Left lobe of liver (tissue), 2 donors: ENCODE measurements at regions not wholly inside any gene's neighbourhood (a gene's known extent, or its start where the extent isn't known, plus 50 kb on each side); places are given as distances from the start of the nearest gene placed in this dataset.

Experiments used
- ATAC-seq: fragments of 200-7000 bp; cut with Tn5 transposase; one replicate; pipeline ENCODE4 v1.9.1; 2020; ENCODE audit warnings: mild to moderate bottlenecking, moderate library complexity
- DNase-seq: peaks from one replicate; pipeline ENCODE4 v3.0.0-alpha.2; 2020; ENCODE audit warnings: low spot score
- donor health status: DM: no; HTN: no; CAD: no; lungs with moderate emphysema.
- donor health status: DM: no; HTN: yes; CAD: no.

- ATAC-seq: no peak
- DNase-seq: no peak
Observed at GRCh38 chr4:147303873-147304229, 177.0 kb upstream of the EDNRA start.

GRCh38 chr4:147307896-147308674 is 172.8 kb upstream of the EDNRA start:
- ATAC-seq (no peak), DNase-seq (no peak)

DNA sequence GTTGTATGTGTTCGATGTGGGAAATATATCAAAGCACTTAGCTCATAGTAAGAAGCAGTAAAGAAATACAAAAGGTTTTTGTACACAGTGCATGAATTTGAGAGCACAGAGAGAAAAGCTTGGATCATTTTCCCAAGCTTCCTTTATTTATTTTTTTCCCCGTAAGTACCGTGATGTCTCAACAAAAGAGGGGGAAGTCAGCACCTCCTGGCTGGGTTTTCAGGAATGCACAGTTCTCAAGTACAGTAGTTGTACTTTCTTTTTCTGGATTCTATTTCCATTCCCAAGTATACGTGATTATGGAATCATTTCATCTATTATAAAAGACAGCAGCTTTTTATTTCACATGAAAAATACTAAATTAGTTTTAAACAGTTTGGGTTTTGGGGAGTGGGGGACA is 171.5 kb upstream of the EDNRA start:
- DNase-seq: no peak
- no peak for ATAC-seq

DNA sequence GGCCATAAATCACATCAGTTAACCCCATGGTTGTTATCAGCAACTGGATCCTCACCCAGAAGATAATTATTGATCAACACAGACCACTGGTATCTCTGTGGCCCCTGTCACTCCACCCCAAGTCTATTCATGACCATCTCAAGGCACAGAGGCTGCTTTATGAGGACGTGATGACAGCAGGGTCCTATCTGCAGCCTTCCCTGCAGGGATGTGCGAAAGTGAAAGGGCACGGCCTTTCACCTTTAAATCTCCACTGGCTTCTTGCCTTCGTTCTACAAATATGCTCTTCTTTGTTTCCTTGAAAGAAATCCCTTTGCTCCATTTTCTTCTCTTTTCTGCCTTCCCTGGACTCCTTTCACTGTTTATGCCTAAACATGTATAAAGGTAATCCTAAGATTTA is 170.6 kb upstream of the EDNRA start:
- DNase-seq (no peak), ATAC-seq (no peak)

- no peak for DNase-seq
- ATAC-seq: no peak
Observed at GRCh38 chr4:147311956-147312355, 168.9 kb upstream of the EDNRA start.

- DNase-seq (no peak), ATAC-seq (no peak)
Observed at GRCh38 chr4:147312376-147313046, 168.4 kb upstream of the EDNRA start.

- DNase-seq: no peak
- ATAC-seq: no peak
Observed at GRCh38 chr4:147313108-147313507, 167.8 kb upstream of the EDNRA start.

DNA sequence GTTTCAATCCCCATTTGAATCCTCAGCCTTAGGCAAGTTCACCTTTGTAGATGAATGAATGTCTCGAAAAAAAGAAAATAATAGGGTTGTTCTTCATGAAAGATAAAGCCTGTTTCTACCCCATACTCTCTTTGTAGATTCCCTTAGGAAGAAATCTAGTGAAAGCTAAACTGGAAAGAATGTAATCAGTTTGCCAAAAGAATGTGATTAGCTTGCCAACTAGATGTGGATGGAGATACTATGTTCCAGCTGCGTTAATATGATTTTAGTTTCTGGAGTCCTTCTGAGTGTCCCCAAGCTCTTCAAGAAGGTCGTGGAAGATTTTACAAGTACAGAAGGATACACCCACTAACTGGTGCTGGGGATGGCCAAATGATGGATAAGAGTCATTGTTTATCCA is 162.3 kb upstream of the EDNRA start:
- no peak for ATAC-seq
- DNase-seq: no peak

DNA sequence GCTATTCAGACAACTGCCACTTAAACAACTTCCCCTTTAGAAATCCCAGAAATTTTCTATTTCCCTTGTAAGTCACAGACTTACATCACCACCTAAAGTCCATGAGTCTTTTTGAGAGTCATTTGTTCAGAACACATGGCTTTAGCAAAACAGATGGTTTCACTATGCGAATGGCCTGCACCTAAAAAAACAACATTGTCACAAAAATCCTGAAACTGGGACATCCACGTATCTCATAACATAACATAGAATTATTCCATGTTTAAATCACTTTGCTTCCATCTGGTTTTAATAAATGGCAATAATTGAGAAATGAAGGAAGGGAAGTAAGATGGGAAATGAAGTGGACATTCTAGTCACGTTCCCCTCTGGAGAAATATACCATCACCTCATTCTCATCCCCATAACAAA is 155.3 kb upstream of the EDNRA start:
- no peak for ATAC-seq
- DNase-seq: no peak

GRCh38 chr4:147326591-147326990 is 154.3 kb upstream of the EDNRA start:
- no peak for ATAC-seq
- no peak for DNase-seq

- DNase-seq (no peak), ATAC-seq (no peak)
Observed at GRCh38 chr4:147327322-147327721, 153.6 kb upstream of the EDNRA start.

- DNase-seq (no peak), ATAC-seq (no peak)
Observed at GRCh38 chr4:147328189-147328588, 152.7 kb upstream of the EDNRA start.

DNA sequence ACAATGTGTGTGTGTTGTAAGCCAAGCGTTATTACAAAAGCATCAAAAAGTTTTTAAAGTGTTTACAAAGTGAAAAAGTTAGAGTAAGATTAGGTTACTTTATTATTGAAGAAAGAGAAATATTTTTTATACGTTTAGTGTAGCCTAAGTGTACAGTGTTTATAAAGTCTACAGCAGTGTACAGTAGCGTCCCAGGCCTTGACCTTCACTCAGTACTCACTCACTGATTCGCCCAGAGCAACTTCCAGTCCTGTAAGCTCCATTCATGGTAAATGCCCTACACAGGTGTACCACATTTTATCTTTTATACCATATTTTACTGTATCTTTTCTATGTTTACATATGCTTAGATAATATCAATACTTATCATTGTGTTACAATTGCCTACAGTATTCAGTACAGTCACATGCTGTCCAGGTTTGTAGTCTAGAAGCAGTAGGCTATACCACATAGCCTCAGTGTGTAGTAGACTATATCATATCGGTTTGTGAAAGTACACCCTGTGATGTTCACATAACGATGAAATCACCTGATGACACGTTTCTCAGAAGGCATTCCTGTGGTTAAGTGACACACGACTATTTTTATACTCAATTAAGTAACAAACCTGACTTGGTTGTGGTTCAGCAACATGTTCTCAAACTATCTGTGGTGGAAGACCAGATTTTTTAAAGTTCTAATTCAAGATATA is 152.0 kb upstream of the EDNRA start:
- no peak for ATAC-seq
- DNase-seq: no peak

- DNase-seq: no peak
Observed at GRCh38 chr4:147332091-147332490, 148.8 kb upstream of the EDNRA start.

DNA sequence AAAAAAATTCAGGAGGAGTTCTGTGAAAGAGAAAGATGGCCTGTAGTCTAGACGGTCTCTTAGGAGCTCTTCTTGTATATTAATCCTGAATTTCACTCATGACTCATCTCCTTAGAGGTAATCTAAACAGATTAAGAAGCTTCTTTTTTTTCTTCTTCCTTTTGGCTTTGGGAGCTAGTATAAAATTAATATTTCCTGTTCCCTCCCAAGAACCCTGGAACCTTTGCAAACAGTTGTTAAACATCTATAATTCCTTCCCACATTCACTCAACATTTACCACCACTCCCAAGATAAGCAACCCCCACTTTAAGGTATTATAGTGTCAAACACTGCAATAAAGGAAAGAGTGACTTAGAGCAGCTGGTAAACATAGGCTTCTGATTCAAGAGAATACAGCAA is 146.4 kb upstream of the EDNRA start:
- no peak for DNase-seq
- ATAC-seq: no peak

More at GRCh38 chr4:147332091-147332490, 148.8 kb upstream of the EDNRA start:
- no peak for ATAC-seq

DNA sequence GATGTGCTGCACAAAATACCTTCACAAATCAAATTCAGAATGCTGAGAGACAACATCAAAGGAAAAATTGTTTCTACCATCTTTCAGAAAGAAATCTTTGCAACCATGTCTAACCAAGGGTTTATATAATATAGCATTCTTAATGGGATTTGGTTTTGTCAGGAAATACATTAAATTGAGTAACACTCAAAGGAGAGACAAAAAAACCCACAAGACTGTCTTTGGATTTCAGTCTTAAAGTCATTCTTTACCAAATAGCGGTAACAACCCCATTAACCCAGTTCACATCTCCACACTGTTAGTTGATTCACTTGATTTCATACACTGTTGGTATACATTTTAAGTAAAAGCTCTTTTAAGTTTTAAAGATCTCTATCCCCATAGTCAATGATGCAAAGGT is 145.7 kb upstream of the EDNRA start:
- DNase-seq (no peak), ATAC-seq (no peak)

DNA sequence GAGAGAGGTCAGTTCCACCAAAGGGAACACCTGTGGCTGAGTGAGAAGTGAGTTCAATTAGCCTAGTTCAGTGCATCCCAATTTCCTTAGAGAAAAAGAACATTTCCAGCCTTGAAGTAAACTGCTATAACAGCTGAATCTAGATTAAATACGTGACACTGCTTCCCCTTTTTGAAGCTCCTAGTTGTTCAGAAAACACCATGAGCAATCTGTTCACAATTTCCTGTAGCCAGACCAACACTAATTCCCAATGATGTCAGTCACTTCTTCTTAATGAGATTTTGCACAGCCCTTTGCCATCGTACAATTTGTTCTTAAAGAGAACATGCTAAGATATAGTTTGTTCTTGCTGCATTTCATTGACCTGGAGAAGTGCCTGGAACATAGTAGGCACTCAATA is 144.6 kb upstream of the EDNRA start:
- ATAC-seq: no peak
- no peak for DNase-seq

DNA sequence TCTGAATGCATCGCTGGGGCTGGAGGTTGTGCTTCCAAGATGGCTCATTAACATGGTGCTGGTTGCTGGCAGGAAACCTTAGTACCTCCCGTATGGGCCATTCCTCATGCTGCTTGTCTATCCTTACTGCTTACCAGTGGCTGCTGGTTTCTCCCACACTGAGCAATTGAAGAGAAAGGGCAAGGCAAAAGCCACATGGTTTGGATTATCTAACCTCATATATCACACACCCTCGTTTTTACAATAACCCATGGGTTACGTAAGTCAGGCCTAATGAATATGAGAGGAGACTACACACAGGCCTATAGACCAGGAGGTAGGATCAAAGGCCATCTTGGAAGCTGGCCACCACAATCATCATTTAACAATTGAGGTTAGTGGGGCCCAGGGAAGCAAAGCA is 141.8 kb upstream of the EDNRA start:
- no peak for DNase-seq
- no peak for ATAC-seq

DNA sequence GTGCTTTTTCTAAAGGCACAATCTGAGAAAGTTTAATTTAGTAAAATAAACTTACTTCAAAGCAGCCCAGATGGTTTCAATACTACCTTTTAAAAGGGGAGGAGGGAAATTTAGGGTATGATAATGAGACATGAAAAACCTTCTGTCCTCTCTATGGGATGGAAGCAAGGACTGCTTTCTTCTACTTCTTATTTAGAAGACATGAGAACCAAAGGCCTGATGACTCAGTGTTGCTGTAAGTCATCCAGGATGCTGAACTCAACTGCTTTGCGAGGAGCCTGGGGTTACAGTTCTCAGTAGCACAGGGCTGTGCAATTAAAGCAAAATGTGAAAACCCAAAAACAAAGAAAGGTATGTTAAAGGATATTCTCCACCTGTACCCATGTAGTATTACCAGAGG is 140.8 kb upstream of the EDNRA start:
- no peak for DNase-seq
- ATAC-seq: no peak

- ATAC-seq (no peak), DNase-seq (no peak)
Observed at GRCh38 chr4:147340591-147341120, 140.2 kb upstream of the EDNRA start.

- ATAC-seq: no peak
Observed at GRCh38 chr4:147343692-147344091, 137.2 kb upstream of the EDNRA start.

DNA sequence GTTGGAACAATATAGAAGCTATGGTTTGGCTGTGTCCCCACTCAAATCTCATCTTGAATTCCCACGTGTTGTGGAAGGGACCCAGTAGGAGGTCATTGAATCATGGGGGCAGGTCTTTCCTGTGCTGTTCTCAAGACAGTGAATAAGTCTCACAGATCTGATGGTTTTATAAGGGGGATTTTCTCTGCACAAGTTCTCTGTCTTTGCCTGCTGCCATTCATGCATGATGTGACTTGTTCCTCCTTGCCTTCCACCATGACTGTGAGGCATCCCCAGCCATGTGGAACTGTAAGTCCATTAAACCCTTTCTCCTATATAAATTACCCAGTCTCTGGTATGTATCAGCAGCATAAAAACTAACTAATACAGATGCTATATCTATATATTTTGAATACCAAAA is 135.2 kb upstream of the EDNRA start:
- ATAC-seq: no peak
- no peak for DNase-seq

More at GRCh38 chr4:147343692-147344091, 137.2 kb upstream of the EDNRA start:
- no peak for DNase-seq
